ENCODE measurements at regions not wholly inside any gene's neighbourhood (a gene's known extent, or its start where the extent isn't known, plus 50 kb on each side); places are given as distances from the start of the nearest gene placed in this dataset.

DNA sequence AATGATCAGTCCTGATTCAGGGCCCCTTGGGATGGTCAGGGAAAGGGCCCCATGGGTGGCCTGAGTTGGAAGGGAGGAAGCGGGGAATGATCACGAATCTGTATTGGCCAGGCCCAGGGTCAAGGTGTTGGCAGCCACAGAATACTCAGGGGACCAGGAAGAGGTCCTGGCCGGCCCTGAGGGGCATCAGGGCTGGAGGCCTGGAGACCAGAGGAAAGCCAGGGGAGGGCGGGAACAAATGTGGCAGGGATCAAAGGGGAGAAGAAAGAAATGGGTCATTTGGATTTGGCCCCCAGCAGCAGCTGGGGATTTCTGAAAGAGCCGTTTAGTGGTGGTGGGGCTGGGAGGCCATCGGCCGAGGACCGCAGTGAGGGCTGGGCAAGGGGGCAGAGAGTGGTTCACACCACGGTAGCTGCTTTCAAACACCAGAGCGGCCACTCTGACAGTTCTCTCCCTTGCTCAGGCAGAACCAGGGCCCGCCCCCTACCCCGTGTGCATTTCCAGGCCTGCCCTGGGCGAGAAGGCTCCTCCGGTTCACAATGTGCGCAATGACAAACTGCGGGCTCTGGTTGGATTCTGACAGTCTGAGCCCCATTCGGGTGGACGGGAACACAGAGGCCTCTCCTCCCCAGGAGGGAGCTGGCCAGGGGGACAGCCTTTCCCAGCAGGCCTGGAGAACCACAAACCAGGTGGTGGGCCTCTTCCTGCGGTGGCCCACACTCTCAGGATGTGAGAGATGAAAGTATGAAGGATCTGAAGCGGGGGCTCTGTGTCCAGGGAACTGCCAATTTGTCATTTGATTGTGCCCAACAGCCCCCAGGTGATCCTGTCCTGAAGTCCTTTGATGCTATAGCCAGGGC, 220.3 kb upstream of the IER5L start:
- DNase-seq, result no peak

GRCh38 chr9:129397335-129397734, 219.3 kb upstream of the IER5L start:
- no peak for DNase-seq

DNA sequence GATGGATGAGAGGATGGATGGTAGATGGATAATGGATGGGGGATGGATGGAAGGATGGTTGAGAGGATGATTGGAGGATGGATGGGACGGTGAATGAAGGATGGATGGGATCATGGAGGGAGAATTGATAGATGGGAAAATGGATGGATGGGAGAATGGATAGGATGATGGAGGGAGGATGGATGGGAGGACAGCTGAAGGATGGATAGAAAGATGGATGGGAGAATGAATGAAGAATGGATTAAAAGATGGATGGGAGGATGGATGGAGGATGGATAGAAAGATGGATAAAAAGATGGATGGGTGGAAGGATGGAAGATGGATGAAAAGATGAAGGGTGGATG, 218.3 kb upstream of the IER5L start:
- DNase-seq, result no peak

- no peak for DNase-seq
These were observed 217.7 kb upstream of the IER5L start for GRCh38 chr9:129395633-129396364.

- DNase-seq, result no peak
These were observed 216.8 kb upstream of the IER5L start for GRCh38 chr9:129394886-129395279.

GRCh38 chr9:129394061-129394885, 216.2 kb upstream of the IER5L start:
- DNase-seq, result no peak

DNA sequence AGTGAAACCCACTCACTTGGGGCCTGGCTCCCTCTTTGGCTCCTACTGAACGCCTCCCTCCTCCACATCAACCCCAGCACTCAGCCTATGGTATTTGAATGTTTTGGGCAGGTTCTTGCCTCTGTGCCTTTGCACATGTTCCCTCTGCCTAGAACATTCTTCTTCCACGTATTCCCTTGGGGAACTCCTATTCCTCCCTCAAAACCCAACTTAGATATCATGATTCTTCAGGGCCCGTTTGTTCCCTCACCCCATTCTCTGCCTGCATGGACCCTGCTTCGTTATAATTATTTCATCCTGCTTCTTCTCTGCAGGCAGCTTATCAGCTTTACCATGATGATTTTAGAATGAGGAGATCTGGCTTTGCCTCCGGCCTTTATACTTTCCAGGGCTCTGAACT, 215.0 kb upstream of the IER5L start:
- no peak for DNase-seq

GRCh38 chr9:129392093-129392541, 214.1 kb upstream of the IER5L start:
- DNase-seq, result no peak

DNA sequence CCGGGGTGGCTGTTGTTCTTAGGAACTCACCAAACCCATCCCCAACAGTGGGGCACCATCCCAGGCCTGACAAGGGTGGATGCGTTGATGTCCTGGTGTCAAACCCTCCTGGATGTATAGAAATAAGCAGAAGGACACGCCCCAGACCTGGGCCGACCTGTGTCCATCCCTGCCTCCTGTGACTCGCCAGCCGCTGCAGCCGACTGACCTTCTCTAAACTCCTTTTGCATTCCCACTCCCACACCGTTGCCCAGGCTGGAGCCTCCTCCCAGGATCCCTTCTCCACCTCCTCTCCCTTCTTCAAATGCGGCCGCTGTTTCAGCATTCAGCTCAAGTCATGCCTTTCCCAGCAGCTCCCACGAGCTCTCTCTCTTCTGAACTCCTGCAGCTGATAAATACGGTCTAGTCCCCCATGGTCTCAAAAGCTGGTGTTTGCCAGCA, 213.2 kb upstream of the IER5L start:
- DNase-seq, result no peak

DNA sequence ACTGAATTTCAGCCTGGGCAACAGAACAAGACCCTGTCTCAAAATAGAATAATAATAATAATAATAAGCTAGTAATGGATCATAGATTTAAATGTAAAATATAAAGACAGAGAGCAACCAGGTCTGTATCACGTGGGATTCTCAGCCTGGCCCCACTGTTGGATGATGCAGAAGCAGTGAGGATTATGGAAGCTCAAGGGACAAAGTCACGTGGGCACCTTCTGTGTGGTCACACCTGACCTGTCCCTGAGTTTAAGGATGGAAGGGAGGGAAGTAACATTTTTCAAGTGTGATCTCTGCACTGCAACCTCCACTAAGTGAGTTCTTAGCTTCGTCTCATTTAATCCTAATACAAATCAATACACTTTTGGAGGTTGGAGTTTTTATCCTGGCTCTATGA, 212.5 kb upstream of the IER5L start:
- DNase-seq, result no peak

DNA sequence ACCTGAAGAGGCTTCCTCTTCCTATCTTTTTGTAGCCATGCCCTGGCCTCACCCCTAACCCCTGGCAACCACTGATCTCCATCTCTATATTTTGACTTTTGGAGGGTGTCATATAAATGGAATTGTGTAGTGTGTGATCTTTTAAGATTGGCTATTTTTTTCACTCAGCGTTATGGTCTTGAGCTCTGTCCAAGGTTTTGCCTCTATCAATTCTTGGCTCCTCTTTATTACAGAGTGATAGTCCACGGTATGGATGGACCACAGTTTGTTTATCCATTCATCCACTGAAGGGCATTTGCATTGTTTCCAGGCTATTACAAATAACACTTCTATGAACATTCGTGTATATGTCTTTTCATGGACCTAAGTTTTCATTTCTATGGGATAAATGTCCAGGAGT, 209.8 kb upstream of the IER5L start:
- no peak for DNase-seq

- no peak for DNase-seq
These were observed 208.7 kb upstream of the IER5L start for GRCh38 chr9:129386812-129387177.

DNA sequence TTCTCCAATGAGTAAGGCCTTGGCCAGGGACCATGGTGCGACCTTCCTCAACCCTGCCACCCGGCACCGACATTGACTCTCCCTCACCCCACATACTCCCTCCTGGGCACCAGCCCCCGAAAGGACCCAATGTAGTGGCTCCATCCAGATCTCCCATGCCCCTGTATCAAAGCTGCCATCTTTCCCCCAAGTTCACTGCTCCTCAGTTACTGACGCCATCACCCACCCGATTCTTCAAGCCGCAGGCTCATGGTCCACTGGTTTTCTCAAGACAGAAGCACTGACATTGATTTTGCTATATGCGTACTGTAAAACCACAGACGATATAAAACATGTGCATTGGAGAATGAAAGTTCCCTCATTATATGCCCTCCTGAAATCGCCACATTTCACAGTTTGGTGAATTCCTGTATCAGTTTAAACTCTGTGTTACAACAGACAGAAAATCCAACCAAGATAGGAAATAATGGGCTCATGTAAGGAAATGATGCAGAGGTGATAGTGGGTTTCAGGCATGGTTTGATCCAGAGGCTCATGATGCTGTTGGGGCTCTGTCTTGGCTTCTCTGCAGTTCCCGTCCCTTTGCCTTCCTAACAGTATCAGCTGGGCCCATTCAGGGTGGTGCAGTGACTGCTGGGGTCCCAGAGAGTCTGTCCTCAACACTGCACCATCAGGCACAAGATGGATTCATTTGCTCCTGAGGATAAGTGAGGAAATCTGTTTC, 207.3 kb upstream of the IER5L start:
- no peak for DNase-seq

- DNase-seq, result no peak
These were observed 206.6 kb upstream of the IER5L start for GRCh38 chr9:129384491-129385210.

DNA sequence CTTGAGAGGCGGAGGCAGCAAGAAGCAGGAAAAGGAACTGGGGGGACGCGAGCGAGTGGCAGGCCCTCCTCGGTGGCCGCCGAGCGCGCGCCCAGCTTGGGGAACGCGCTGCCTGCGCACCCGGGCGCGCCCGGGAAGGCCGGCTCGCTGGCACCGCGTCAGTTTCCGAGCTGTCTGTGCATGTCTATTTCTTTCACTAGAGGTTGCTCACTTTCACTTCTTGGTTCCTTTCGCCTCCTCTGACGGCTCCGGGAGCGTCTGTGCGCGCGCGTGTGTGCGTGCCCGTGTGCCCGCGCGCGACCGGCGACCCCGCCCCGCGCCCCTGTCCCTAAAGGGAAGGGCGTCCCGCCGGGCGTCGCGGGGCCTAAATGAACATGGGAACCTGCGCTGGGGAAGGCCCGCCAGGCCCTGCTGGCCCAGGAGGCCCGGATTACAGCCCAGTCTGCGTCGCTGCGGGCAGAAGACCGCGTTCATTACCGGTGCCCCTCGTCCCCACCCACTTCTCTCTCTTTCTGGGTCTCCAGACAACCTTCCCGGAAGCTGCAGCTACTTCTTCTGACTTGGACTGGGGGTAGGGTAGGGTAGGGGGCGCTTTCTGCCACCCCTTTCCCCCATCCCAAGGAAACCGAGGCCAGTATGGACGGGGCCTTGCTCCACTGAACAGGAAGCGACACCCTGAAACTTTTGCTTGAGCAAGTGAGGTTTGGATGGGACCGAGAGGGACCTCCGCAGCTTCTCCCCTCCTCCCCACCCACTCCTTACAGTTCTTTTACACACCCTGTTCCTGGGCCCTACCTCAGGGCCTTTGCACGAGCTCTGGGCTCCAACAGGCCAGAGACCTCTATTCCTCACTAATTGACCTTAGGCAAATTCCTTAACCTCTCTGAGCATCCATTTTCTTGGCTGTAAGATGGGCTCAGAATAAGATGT, 205.8 kb upstream of the IER5L start:
- peak; percentile 4 for DNase-seq

DNA sequence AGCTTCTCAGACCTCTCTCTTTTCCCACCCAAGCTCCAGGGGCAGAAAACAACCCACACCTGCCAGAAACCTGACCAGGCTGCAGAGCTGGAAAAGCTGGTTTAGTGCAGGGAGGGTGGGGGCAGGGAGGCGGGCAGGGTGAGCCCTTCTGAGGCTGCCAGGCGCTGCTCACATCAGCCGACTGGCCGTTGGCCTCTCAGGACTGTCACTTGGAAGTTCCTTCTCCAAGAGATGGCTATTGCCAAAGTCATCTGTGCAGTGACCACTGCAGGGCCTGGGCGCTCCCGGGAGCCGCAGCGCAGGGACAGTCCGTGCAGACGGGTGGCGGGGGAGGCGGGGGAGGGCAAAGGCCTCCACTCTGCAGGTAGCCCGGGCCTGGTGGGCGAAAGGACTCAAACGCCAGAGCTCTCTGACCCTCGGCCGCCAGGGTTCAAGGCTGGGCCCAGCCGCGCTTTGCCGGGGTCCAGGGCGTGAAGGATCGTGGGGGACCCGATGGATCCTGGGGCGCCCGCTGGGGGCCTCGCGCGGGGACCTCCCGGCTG, 205.0 kb upstream of the IER5L start:
- no peak for DNase-seq

GRCh38 chr9:129382281-129383018, 204.4 kb upstream of the IER5L start:
- no peak for DNase-seq

DNA sequence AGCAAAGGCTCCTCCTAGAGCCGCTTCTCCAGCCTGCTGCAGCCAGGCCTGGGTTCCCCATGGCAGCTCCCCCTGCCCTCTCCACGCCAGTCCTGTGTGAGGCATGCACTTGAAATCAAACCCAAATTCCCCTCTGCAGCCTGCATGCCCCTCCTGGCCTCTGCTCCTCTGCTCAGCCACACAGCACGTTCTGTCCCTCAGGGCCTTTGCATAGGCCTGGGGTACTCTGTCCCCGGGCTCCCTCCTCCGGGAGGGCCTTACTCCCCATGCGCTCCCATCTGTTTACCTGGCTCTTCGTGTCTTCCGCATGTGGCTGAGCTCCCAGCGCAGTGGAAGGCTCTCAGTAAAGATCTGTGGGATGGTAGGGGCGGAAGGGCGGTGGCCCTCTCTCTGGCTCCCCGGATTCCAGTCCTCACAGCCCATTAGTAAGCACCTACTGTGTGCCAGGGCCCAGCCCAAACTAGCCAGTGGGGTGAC, 203.5 kb upstream of the IER5L start:
- DNase-seq, result no peak

- DNase-seq, result no peak
These were observed 202.9 kb upstream of the IER5L start for GRCh38 chr9:129380961-129381401.

- no peak for DNase-seq
These were observed 201.8 kb upstream of the IER5L start for GRCh38 chr9:129379886-129380285.
